IPS-NIHi7 (cell line): ENCODE measurements at regions not wholly inside any gene's neighbourhood (a gene's known extent, or its start where the extent isn't known, plus 50 kb on each side); places are given as distances from the start of the nearest gene placed in this dataset.
"Not testable (repeated sequence)": the region's sequence is repeated elsewhere in the genome, so short reads cannot be mapped to it uniquely, and the experiment has no call there.

Experiments used
- DNase-seq: peaks from one replicate; pipeline ENCODE4 v3.0.0; 2012; ENCODE audit warnings: mixed read lengths; ENCODE audit errors: extremely low spot score

DNA sequence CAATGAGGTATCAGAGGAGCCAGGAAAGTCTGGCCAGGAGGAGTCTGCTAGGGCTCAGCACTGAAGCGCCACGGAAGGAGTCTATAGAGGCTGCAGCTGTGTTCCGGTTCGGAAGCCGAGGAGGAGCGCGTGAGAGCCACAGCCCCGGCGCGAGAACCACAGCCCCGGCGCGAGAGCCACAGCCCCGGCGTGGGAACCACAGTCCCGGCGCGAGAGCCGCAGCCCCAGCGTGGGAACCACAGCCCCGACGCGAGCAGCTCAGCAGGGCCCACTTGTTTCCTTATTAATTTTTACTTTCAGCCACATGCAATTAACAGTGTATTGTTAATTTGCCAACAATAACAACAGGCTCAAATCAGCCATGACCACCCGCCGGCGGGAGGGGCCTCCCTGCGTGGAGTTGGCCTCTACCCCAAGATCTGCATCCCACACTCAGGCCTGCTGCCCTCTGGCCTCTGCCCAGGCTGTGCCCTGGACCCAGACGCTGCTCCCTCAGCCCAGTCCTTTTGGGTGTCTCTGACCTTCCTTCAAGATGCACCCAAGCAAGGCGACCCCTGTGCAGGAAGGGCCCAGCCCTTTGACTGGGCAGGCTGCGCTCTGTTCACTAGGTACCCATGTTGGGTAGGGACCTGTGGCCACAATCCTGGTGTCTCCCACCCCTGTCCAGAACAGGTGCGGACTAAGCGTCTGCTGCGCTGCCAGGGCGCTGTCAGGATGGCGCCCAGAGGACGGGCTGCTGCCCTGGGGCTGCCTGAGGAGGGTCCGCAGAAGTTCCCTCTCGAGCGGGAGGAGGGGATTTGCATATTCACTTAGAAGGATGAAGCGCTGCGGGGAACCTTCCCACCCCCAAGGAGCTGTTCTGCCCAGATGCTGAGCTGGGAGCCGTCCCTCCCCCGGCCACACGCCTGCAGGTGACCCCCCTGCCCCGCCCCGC is 113.8 kb downstream of the ADRA2C start:
- DNase-seq, result no peak

GRCh38 chr4:3880615-3881120 is 114.5 kb downstream of the ADRA2C start:
- peak; percentile 89 for DNase-seq

GRCh38 chr4:3882316-3882885 is 116.2 kb downstream of the ADRA2C start:
- DNase-seq, result not testable (repeated sequence)

- not testable (repeated sequence) for DNase-seq
Measured at GRCh38 chr4:3884261-3884660, 118.1 kb downstream of the ADRA2C start.

GRCh38 chr4:3893590-3893989 is 127.4 kb downstream of the ADRA2C start:
- DNase-seq, result not testable (repeated sequence)

DNA sequence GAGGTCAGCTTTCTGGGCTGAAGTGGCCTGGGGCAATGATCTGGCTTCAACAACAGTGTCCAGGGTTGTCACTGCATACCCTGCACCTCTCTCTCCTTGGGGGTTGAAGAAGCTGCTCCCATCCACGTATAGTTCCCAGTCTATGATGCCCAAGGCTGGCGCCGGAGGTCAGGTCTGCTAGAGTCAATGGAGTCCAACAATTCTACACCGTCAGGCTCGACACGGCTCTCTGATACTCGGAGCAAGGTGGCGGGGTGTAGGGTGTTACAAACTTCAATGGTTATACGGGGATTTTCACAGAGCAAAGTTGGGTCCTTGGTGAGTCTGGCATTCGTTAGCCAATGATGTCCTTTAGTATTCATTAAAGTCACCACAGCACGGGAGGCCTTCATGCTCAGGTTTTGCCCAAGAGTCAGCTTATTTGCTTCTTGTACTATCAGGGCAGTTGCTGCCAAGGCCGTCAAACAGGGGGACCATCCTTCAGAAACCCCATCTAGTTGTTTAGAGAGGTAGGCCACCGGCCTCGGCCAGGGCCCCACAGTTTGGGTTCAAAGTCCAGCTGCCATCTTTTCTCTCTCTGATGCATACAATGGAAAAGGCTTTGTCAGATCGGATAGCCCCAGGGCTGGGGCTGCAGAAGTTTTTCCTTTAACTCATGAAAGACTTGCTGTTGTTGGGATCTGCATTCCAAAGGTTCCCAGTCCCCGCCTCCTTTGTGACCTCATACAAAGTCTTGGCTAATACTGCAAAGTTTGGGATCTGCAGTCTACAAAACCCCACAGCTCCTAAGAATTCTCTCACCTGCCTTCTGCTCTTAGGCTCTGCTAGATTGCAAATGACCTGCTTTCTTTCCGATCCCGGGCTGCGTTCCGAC is 128.1 kb downstream of the ADRA2C start:
- not testable (repeated sequence) for DNase-seq

GRCh38 chr4:3896441-3896840 is 130.3 kb downstream of the ADRA2C start:
- no peak for DNase-seq

GRCh38 chr4:3896871-3897578 is 130.8 kb downstream of the ADRA2C start:
- DNase-seq, result not testable (repeated sequence)

- no peak for DNase-seq
Measured at GRCh38 chr4:3898098-3898497, 131.9 kb downstream of the ADRA2C start.

- not testable (repeated sequence) for DNase-seq
Measured at GRCh38 chr4:3898928-3899327, 132.7 kb downstream of the ADRA2C start.

GRCh38 chr4:3904264-3904955 is 138.2 kb downstream of the ADRA2C start:
- not testable (repeated sequence) for DNase-seq

GRCh38 chr4:3909616-3910015 is 143.4 kb downstream of the ADRA2C start:
- not testable (repeated sequence) for DNase-seq

DNA sequence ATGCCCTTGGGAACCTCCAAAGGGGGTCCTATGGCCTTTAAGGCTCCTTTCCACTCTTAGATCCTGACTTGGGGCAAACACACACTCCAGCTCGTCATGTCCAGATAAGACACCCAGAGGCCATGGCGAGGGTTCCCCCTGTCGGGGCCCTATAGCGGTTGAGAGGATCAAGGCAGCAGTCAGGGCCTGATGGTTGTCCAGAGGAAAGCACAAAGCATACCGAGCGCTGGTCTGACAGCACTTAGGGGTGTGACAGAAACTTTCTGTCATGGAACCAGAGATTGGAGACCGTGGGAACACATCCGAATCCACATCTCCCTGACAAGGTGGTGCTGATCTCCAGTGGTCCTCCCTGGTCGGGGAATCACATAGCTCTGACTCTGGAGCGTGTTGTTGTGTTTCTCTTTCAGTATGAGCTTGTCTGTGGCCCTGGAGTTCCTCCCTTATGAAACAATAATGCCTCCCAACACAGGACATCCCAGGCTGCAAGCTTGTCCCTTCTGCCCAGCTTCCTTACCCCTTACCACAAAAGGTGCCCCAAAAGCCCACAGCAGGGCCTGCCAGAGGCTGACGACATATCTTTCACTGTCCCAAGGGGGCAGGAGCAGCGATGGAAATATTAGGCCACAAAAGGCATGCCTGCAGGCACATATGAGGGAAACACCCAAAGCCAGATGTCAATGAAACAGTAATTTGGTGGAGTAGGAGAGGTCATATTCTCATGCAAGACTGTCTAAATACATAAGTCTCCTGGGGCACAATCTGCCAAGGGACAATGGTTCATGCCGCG is 144.2 kb downstream of the ADRA2C start:
- not testable (repeated sequence) for DNase-seq

DNA sequence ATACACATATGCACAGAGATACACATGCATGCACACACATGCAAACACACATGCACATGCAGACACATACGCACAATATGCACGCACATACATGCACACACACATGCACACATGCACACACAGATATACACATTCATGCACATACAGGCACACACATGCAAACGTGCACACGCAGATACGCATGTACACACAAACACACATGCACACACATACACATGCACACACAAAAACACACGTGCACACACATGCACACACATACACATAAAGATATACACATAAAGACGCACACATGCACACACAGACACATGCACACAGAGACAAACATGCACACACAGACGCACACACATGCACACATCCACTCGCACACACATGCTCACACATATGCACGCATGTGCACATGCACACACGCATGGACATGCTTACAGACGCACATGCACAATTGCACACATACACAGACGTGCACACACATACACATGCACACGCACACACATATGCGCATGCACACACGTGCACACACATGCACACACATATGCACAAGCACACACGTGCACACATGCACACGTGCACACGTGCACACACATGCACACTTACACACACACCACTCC is 145.2 kb downstream of the ADRA2C start:
- DNase-seq, result no peak

DNA sequence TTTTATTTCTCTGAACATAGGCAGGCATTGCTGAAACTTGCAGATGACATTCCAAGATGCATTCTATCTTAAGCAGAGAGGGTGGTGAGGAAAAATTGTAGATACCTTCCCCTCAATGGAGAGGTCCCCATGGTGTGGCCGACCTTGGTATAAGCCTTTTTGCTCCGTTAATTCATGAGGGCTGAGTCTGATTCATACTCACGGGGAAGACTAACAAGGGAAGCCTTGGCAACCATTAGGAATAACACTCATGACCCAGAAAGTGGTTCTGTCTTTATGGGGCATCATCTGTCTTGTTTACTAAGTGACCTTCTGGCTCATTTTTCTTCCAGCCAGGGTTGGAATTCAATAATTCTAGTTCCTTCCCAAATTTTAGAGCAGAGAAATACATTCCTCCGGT is 148.3 kb downstream of the ADRA2C start:
- not testable (repeated sequence) for DNase-seq

GRCh38 chr4:3919509-3919908 is 153.3 kb downstream of the ADRA2C start:
- DNase-seq, result not testable (repeated sequence)

- not testable (repeated sequence) for DNase-seq
Measured at GRCh38 chr4:3921902-3922301, 155.7 kb downstream of the ADRA2C start.

GRCh38 chr4:3925841-3926240 is 159.7 kb downstream of the ADRA2C start:
- DNase-seq, result not testable (repeated sequence)

- DNase-seq, result not testable (repeated sequence)
Measured at GRCh38 chr4:3926271-3926670, 160.1 kb downstream of the ADRA2C start.
